ENCODE measurements at regions not wholly inside any gene's neighbourhood (a gene's known extent, or its start where the extent isn't known, plus 50 kb on each side); places are given as distances from the start of the nearest gene placed in this dataset.

DNA sequence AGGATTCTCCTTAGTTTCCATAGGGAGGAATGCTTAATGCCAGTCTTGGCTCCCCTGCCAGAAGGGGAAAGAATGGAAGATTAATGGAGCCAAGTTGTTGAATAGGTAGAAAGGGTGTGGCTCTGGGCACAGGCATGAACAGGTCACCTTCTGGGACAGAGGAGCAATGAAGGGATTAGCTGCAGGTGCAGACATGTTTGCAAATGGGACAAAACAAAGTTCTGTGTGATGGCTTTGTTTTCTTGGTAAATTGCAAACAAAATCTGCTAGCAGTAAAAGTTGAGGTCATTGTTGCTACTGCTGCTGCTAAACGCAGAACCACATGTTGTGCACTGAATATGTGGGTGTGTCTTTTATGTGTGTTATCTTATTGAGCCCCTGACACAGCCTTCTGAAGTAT is 93.3 kb downstream of the PERP start:
- TF ChIP-seq, protein P1, sequence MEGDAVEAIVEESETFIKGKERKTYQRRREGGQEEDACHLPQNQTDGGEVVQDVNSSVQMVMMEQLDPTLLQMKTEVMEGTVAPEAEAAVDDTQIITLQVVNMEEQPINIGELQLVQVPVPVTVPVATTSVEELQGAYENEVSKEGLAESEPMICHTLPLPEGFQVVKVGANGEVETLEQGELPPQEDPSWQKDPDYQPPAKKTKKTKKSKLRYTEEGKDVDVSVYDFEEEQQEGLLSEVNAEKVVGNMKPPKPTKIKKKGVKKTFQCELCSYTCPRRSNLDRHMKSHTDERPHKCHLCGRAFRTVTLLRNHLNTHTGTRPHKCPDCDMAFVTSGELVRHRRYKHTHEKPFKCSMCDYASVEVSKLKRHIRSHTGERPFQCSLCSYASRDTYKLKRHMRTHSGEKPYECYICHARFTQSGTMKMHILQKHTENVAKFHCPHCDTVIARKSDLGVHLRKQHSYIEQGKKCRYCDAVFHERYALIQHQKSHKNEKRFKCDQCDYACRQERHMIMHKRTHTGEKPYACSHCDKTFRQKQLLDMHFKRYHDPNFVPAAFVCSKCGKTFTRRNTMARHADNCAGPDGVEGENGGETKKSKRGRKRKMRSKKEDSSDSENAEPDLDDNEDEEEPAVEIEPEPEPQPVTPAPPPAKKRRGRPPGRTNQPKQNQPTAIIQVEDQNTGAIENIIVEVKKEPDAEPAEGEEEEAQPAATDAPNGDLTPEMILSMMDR (conservative IDR thresholded peaks at IDR 0.05; ENCODE audit: low read length): no peak
- no peak for TF ChIP-seq EZH2phosphoT487 (IDR thresholded peaks at IDR 0.05; ENCODE audit: borderline replicate concordance, low read depth, low read length)

All from OCI-LY7 (cell line).